ENCODE measurements at regions not wholly inside any gene's neighbourhood (a gene's known extent, or its start where the extent isn't known, plus 50 kb on each side); places are given as distances from the start of the nearest gene placed in this dataset.

- no peak overlapping the region for H3K4me3 ChIP-seq (ENCODE audit: low read depth, low read length)
- TF ChIP-seq, protein P1, sequence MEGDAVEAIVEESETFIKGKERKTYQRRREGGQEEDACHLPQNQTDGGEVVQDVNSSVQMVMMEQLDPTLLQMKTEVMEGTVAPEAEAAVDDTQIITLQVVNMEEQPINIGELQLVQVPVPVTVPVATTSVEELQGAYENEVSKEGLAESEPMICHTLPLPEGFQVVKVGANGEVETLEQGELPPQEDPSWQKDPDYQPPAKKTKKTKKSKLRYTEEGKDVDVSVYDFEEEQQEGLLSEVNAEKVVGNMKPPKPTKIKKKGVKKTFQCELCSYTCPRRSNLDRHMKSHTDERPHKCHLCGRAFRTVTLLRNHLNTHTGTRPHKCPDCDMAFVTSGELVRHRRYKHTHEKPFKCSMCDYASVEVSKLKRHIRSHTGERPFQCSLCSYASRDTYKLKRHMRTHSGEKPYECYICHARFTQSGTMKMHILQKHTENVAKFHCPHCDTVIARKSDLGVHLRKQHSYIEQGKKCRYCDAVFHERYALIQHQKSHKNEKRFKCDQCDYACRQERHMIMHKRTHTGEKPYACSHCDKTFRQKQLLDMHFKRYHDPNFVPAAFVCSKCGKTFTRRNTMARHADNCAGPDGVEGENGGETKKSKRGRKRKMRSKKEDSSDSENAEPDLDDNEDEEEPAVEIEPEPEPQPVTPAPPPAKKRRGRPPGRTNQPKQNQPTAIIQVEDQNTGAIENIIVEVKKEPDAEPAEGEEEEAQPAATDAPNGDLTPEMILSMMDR (IDR thresholded peaks at IDR 0.05; ENCODE audit: borderline replicate concordance, insufficient read depth, low read depth, low read length), result no peak
Measured at GRCh38 chr6:22621701-22622100, 52.3 kb downstream of the HDGFL1 start.

DNA sequence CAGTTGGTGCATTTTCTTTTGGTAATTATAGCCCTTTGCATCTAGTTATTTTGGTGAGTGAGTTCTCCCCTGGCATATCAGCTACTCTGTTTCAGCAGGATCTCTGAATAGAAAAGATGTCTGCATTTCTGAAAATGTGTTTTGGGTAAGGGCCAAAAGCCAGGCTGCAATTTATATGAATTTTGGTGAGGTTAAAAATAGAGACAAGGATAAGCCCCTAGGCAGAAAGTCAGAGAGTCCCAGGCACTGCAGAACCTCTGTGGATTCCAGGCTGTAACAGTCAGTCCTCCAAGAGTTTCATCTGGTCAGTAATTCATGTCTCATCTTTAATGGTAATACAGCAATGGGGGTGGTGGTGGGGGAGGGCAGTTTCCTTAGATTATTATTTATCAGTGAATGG, 53.0 kb downstream of the HDGFL1 start:
- TF ChIP-seq, protein P1 (IDR thresholded peaks at IDR 0.05; ENCODE audit: borderline replicate concordance, insufficient read depth, low read depth, low read length), result no peak
- H3K4me3 ChIP-seq (ENCODE audit: low read depth, low read length), result no peak overlapping the region

GRCh38 chr6:22622813-22623212, 53.4 kb downstream of the HDGFL1 start:
- TF ChIP-seq, protein P1 (IDR thresholded peaks at IDR 0.05; ENCODE audit: borderline replicate concordance, insufficient read depth, low read depth, low read length), result no peak
- H3K4me3 ChIP-seq (ENCODE audit: low read depth, low read length), result no peak overlapping the region

- no peak overlapping the region for H3K4me3 ChIP-seq (ENCODE audit: low read depth, low read length)
- TF ChIP-seq, protein P1 (IDR thresholded peaks at IDR 0.05; ENCODE audit: borderline replicate concordance, insufficient read depth, low read depth, low read length), result no peak
Measured at GRCh38 chr6:22627644-22628043, 58.3 kb downstream of the HDGFL1 start.

GRCh38 chr6:22631091-22631490, 61.7 kb downstream of the HDGFL1 start:
- TF ChIP-seq, protein P1 (IDR thresholded peaks at IDR 0.05; ENCODE audit: borderline replicate concordance, insufficient read depth, low read depth, low read length), result no peak

DNA sequence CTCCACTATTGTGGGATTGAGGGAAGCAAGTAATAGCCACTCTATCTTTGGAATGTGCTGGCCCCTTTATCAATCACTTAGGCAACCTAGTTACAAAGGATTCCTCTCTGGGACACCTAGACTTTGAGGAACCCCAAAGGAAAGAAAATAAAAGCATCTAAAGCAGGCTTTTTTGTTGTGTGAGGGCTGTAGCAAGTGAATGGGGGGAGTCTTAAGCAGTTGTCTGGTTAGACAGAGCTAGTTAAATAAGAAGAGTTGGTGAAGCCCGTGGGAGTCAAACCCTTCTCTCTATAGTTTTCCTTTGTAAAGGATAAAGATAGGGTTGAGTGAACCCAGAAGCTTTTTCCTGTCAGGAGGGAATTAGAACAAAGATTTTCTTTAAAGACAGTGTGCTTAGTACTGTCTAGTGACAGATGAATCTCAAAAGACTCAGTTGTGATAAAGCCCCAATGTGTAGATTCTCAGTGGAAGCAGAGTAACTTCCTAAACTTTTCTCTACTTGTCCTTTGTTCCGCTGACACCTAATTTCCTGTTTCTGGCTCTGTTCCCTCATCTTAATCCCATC, 63.3 kb downstream of the HDGFL1 start:
- no peak overlapping the region for H3K4me3 ChIP-seq (ENCODE audit: low read depth, low read length)
- TF ChIP-seq, protein P1 (IDR thresholded peaks at IDR 0.05; ENCODE audit: borderline replicate concordance, insufficient read depth, low read depth, low read length), result no peak

More at GRCh38 chr6:22631091-22631490, 61.7 kb downstream of the HDGFL1 start:
- no peak overlapping the region for H3K4me3 ChIP-seq (ENCODE audit: low read depth, low read length)

- H3K4me3 ChIP-seq (ENCODE audit: low read depth, low read length), result no peak overlapping the region
- TF ChIP-seq, protein P1 (IDR thresholded peaks at IDR 0.05; ENCODE audit: borderline replicate concordance, insufficient read depth, low read depth, low read length), result no peak
Measured at GRCh38 chr6:22636452-22636851, 67.1 kb downstream of the HDGFL1 start.

All from GM12875 (cell line).